SK-N-MC (cell line): ENCODE measurements at regions not wholly inside any gene's neighbourhood (a gene's known extent, or its start where the extent isn't known, plus 50 kb on each side); places are given as distances from the start of the nearest gene placed in this dataset.

Experiments
- DNase-seq: peaks from one replicate; pipeline ENCODE4 v3.0.0-alpha.2; 2011; ENCODE audit warnings: low read depth, low spot score
- H3K27ac ChIP-seq: fragments of 200-600 bp; sonication (generic); 2 replicates; pipeline ENCODE4 v1.5.1; 2016; ENCODE audit warnings: mixed run types
- H3K36me3 ChIP-seq: fragments of 200-600 bp; sonication (generic); 2 replicates; pipeline ENCODE4 v1.6.1; 2017; ENCODE audit warnings: antibody characterized with exemption, low read length, mixed read lengths; ENCODE audit not compliant: insufficient read depth
- H3K4me3 ChIP-seq: fragments of 200-600 bp; sonication (generic); 2 replicates; pipeline ENCODE4 v1.5.1; 2016
- H3K9ac ChIP-seq: fragments of 200-600 bp; sonication (generic); 2 replicates; pipeline ENCODE4 v1.8.0; 2017; ENCODE audit warnings: mixed run types, mixed read lengths; ENCODE audit not compliant: insufficient read length
- H3K9me3 ChIP-seq: fragments of 200-600 bp; sonication (generic); 2 replicates; pipeline ENCODE4 v1.6.1; 2017; ENCODE audit warnings: low read depth, mild to moderate bottlenecking, antibody characterized with exemption, low read length, moderate library complexity, mixed read lengths
- EZH2 ChIP-seq: fragments of 200-600 bp; sonication (generic); IDR thresholded peaks from one replicate; pipeline ENCODE4 v1.6.1; 2017; ENCODE audit warnings: antibody characterized with exemption
- FOXP2 ChIP-seq: optimal IDR thresholded peaks from 2 replicates; pipeline ENCODE3; 2011; ENCODE audit warnings: mild to moderate bottlenecking, moderate library complexity; ENCODE audit not compliant: insufficient read depth; ENCODE audit errors: extremely low read length, control extremely low read depth
- POLR2AphosphoS5 ChIP-seq: IDR thresholded peaks from 2 replicates; pipeline ENCODE4 v1.6.1; 2012; ENCODE audit warnings: mild to moderate bottlenecking, low read depth, low read length, borderline replicate concordance

- TF ChIP-seq POLR2AphosphoS5 (no peak), EZH2 (no peak), FOXP2 (no peak)
- Histone ChIP-seq H3K9ac (no peak overlapping the region), H3K36me3 (no peaks in the 10 kb centered on the region), H3K27ac (no peak overlapping the region), H3K9me3 (no peaks in the 10 kb centered on the region), H3K4me3 (no peak overlapping the region)
- DNase-seq, result no peak
Measured at GRCh38 chr12:131547555-131547954, 163.3 kb upstream of the SFSWAP start.

- Histone ChIP-seq H3K4me3 (no peak overlapping the region), H3K36me3 (no peaks in the 10 kb centered on the region), H3K27ac (no peak overlapping the region), H3K9ac (no peak overlapping the region), H3K9me3 (no peaks in the 10 kb centered on the region)
- no peak for DNase-seq
- TF ChIP-seq FOXP2, result no peak
- TF ChIP-seq EZH2, result no peak
- TF ChIP-seq POLR2AphosphoS5, result no peak
Measured at GRCh38 chr12:131550121-131550520, 160.8 kb upstream of the SFSWAP start.

- no peak overlapping the region for H3K4me3 ChIP-seq
- H3K9me3 ChIP-seq, result no peaks in the 10 kb centered on the region
- H3K36me3 ChIP-seq, result no peaks in the 10 kb centered on the region
- TF ChIP-seq FOXP2, result no peak
- no peak for TF ChIP-seq POLR2AphosphoS5
- TF ChIP-seq EZH2, result no peak
- DNase-seq, result no peak
- H3K27ac ChIP-seq, result no peak overlapping the region
- H3K9ac ChIP-seq, result no peak overlapping the region
Measured at GRCh38 chr12:131551675-131552491, 159.0 kb upstream of the SFSWAP start.

- TF ChIP-seq POLR2AphosphoS5, result no peak
- no peak for TF ChIP-seq EZH2
- TF ChIP-seq FOXP2, result no peak
- Histone ChIP-seq H3K9ac (no peak overlapping the region), H3K27ac (no peak overlapping the region), H3K36me3 (no peaks in the 10 kb centered on the region), H3K9me3 (no peaks in the 10 kb centered on the region), H3K4me3 (no peak overlapping the region)
- no peak for DNase-seq
Measured at GRCh38 chr12:131552492-131552863, 158.4 kb upstream of the SFSWAP start.

- no peak for DNase-seq
- H3K27ac ChIP-seq, result no peak overlapping the region
- H3K4me3 ChIP-seq, result no peak overlapping the region
- no peak overlapping the region for H3K9ac ChIP-seq
- H3K9me3 ChIP-seq, result no peaks in the 10 kb centered on the region
- no peaks in the 10 kb centered on the region for H3K36me3 ChIP-seq
- TF ChIP-seq FOXP2, result no peak
- TF ChIP-seq POLR2AphosphoS5, result no peak
- TF ChIP-seq EZH2, result no peak
Measured at GRCh38 chr12:131553096-131553777, 157.7 kb upstream of the SFSWAP start.

GRCh38 chr12:131555197-131555846 is 155.6 kb upstream of the SFSWAP start:
- TF ChIP-seq POLR2AphosphoS5 (no peak), FOXP2 (no peak), EZH2 (no peak)

GRCh38 chr12:131555866-131556265 is 155.0 kb upstream of the SFSWAP start:
- no peaks in the 10 kb centered on the region for H3K36me3 ChIP-seq
- DNase-seq, result no peak
- no peak overlapping the region for H3K4me3 ChIP-seq
- no peak for TF ChIP-seq EZH2
- no peaks in the 10 kb centered on the region for H3K9me3 ChIP-seq
- H3K27ac ChIP-seq, result no peak overlapping the region
- no peak overlapping the region for H3K9ac ChIP-seq

More at GRCh38 chr12:131555197-131555846, 155.6 kb upstream of the SFSWAP start:
- H3K9me3 ChIP-seq, result no peaks in the 10 kb centered on the region
- H3K9ac ChIP-seq, result no peak overlapping the region
- no peak overlapping the region for H3K27ac ChIP-seq
- no peaks in the 10 kb centered on the region for H3K36me3 ChIP-seq
- DNase-seq, result no peak
- H3K4me3 ChIP-seq, result no peak overlapping the region

- Histone ChIP-seq H3K4me3 (no peak overlapping the region), H3K9ac (no peak overlapping the region), H3K9me3 (no peaks in the 10 kb centered on the region), H3K36me3 (no peaks in the 10 kb centered on the region), H3K27ac (no peak overlapping the region)
- DNase-seq, result no peak
- TF ChIP-seq EZH2 (no peak), FOXP2 (no peak), POLR2AphosphoS5 (no peak)
Measured at GRCh38 chr12:131557078-131557709, 153.7 kb upstream of the SFSWAP start.
